ENCODE measurements at regions not wholly inside any gene's neighbourhood (a gene's known extent, or its start where the extent isn't known, plus 50 kb on each side); places are given as distances from the start of the nearest gene placed in this dataset.

GRCh38 chr4:123870216-123870876, 473.8 kb downstream of the SPRY1 start:
- H3K9ac ChIP-seq (ENCODE audit: low read length): no peak overlapping the region
- H3K4me2 ChIP-seq (ENCODE audit: low read length): no peak overlapping the region
- Mint-ChIP-seq H3K36me3 (ENCODE audit: low read depth, unreplicated experiment) (no peaks in the 10 kb centered on the region), H3K4me1 (ENCODE audit: low read depth, unreplicated experiment) (peaks cover 10% of the 10 kb centered on the region), H3K9me3 (ENCODE audit: unreplicated experiment) (peaks cover 2% of the 10 kb centered on the region), H3K4me3 (ENCODE audit: unreplicated experiment) (no peak overlapping the region), H3K27ac (ENCODE audit: unreplicated experiment) (no peak overlapping the region), H3K27me3 (ENCODE audit: low read depth, unreplicated experiment) (no peaks in the 10 kb centered on the region)
- TF ChIP-seq CTCF (IDR thresholded peaks at IDR 0.05; ENCODE audit: insufficient read depth, low read depth, low read length): no peak
- TF ChIP-seq EZH2 (IDR thresholded peaks at IDR 0.05; ENCODE audit: insufficient read depth, low read length): no peak
- no peaks in the 10 kb centered on the region for H3K4me1 ChIP-seq (ENCODE audit: insufficient read depth, low read length)
- no peaks in the 10 kb centered on the region for H3K79me2 ChIP-seq (ENCODE audit: insufficient read depth, low read length)
- H4K20me1 ChIP-seq (ENCODE audit: insufficient read depth, low read length): no peaks in the 10 kb centered on the region
- FAIRE-seq (no peak), DNase-seq (ENCODE audit: low read depth) (peak; percentile 63)
- no peaks in the 10 kb centered on the region for H3K36me3 ChIP-seq (ENCODE audit: insufficient read depth, low read length)
- H2AFZ ChIP-seq (ENCODE audit: low read depth, low read length): no peak overlapping the region
- no peak overlapping the region for H3K4me3 ChIP-seq (ENCODE audit: insufficient read depth, low read depth, low read length)
- H3K27me3 ChIP-seq (ENCODE audit: insufficient read depth, low read length): no peaks in the 10 kb centered on the region
- H3K27ac ChIP-seq (ENCODE audit: low read depth, low read length): no peak overlapping the region
- no peaks in the 10 kb centered on the region for H3K9me3 ChIP-seq (ENCODE audit: insufficient read depth, low read depth, low read length)

- no peaks in the 10 kb centered on the region for H3K27me3 Mint-ChIP-seq (ENCODE audit: low read depth, unreplicated experiment)
- DNase-seq (ENCODE audit: low read depth) (no peak), FAIRE-seq (no peak)
- peaks cover 2% of the 10 kb centered on the region for H3K9me3 Mint-ChIP-seq (ENCODE audit: unreplicated experiment)
- no peaks in the 10 kb centered on the region for H4K20me1 ChIP-seq (ENCODE audit: insufficient read depth, low read length)
- no peaks in the 10 kb centered on the region for H3K36me3 ChIP-seq (ENCODE audit: insufficient read depth, low read length)
- H3K27me3 ChIP-seq (ENCODE audit: insufficient read depth, low read length): no peaks in the 10 kb centered on the region
- H3K4me3 Mint-ChIP-seq (ENCODE audit: unreplicated experiment): no peak overlapping the region
- no peaks in the 10 kb centered on the region for H3K9me3 ChIP-seq (ENCODE audit: insufficient read depth, low read depth, low read length)
- no peak overlapping the region for H3K4me2 ChIP-seq (ENCODE audit: low read length)
- H3K4me1 ChIP-seq (ENCODE audit: insufficient read depth, low read length): no peaks in the 10 kb centered on the region
- H3K27ac ChIP-seq (ENCODE audit: low read depth, low read length): no peak overlapping the region
- H3K36me3 Mint-ChIP-seq (ENCODE audit: low read depth, unreplicated experiment): no peaks in the 10 kb centered on the region
- no peak overlapping the region for H2AFZ ChIP-seq (ENCODE audit: low read depth, low read length)
- no peak overlapping the region for H3K27ac Mint-ChIP-seq (ENCODE audit: unreplicated experiment)
- TF ChIP-seq CTCF (IDR thresholded peaks at IDR 0.05; ENCODE audit: insufficient read depth, low read depth, low read length) (no peak), EZH2 (IDR thresholded peaks at IDR 0.05; ENCODE audit: insufficient read depth, low read length) (no peak)
- H3K4me3 ChIP-seq (ENCODE audit: insufficient read depth, low read depth, low read length): no peak overlapping the region
- H3K4me1 Mint-ChIP-seq (ENCODE audit: low read depth, unreplicated experiment): peaks cover 10% of the 10 kb centered on the region
- H3K79me2 ChIP-seq (ENCODE audit: insufficient read depth, low read length): no peaks in the 10 kb centered on the region
- no peak overlapping the region for H3K9ac ChIP-seq (ENCODE audit: low read length)
Measured at GRCh38 chr4:123871341-123871740, 474.7 kb downstream of the SPRY1 start.

GRCh38 chr4:123874063-123874462, 477.5 kb downstream of the SPRY1 start:
- Mint-ChIP-seq H3K9me3 (ENCODE audit: unreplicated experiment) (no peaks in the 10 kb centered on the region), H3K27me3 (ENCODE audit: low read depth, unreplicated experiment) (no peaks in the 10 kb centered on the region), H3K27ac (ENCODE audit: unreplicated experiment) (no peak overlapping the region), H3K4me1 (ENCODE audit: low read depth, unreplicated experiment) (peaks cover 12% of the 10 kb centered on the region), H3K36me3 (ENCODE audit: low read depth, unreplicated experiment) (no peaks in the 10 kb centered on the region), H3K4me3 (ENCODE audit: unreplicated experiment) (no peak overlapping the region)
- FAIRE-seq (no peak), DNase-seq (ENCODE audit: low read depth) (no peak)
- TF ChIP-seq EZH2 (IDR thresholded peaks at IDR 0.05; ENCODE audit: insufficient read depth, low read length) (no peak), CTCF (IDR thresholded peaks at IDR 0.05; ENCODE audit: insufficient read depth, low read depth, low read length) (no peak)
- Histone ChIP-seq H3K36me3 (ENCODE audit: insufficient read depth, low read length) (no peaks in the 10 kb centered on the region), H3K4me3 (ENCODE audit: insufficient read depth, low read depth, low read length) (no peak overlapping the region), H3K27me3 (ENCODE audit: insufficient read depth, low read length) (no peaks in the 10 kb centered on the region), H3K9me3 (ENCODE audit: insufficient read depth, low read depth, low read length) (no peaks in the 10 kb centered on the region), H3K4me1 (ENCODE audit: insufficient read depth, low read length) (no peaks in the 10 kb centered on the region), H3K4me2 (ENCODE audit: low read length) (no peak overlapping the region), H4K20me1 (ENCODE audit: insufficient read depth, low read length) (no peaks in the 10 kb centered on the region), H3K27ac (ENCODE audit: low read depth, low read length) (no peak overlapping the region), H2AFZ (ENCODE audit: low read depth, low read length) (no peak overlapping the region), H3K9ac (ENCODE audit: low read length) (no peak overlapping the region), H3K79me2 (ENCODE audit: insufficient read depth, low read length) (no peaks in the 10 kb centered on the region)
